ENCODE measurements at regions not wholly inside any gene's neighbourhood (a gene's known extent, or its start where the extent isn't known, plus 50 kb on each side); places are given as distances from the start of the nearest gene placed in this dataset.

GRCh38 chr11:112380464-112380863 lies 119.8 kb upstream of the PLET1 start:
- H3K4me3 ChIP-seq (ENCODE audit: low read depth in 1 of 2, low read length in 2 of 2): no peak overlapping the region
- H3K4me1 ChIP-seq (ENCODE audit: control insufficient read depth in 1 of 2, insufficient read depth in 2 of 2, low read length in 2 of 2): no peaks in the 10 kb centered on the region
- no peak overlapping the region for H3K27ac ChIP-seq (ENCODE audit: low read length)
- H3K27me3 ChIP-seq (ENCODE audit: low read depth, low read length): no peaks in the 10 kb centered on the region
- no peaks in the 10 kb centered on the region for H3K9me3 ChIP-seq (ENCODE audit: control insufficient read depth in 1 of 2, low read length in 2 of 2)
- no peaks in the 10 kb centered on the region for H3K36me3 ChIP-seq (ENCODE audit: control insufficient read depth in 1 of 2, insufficient read depth in 2 of 2, low read length in 2 of 2)

- Histone ChIP-seq H3K4me3 (ENCODE audit: low read depth in 1 of 2, low read length in 2 of 2) (no peak overlapping the region), H3K4me1 (ENCODE audit: control insufficient read depth in 1 of 2, insufficient read depth in 2 of 2, low read length in 2 of 2) (no peaks in the 10 kb centered on the region), H3K27ac (ENCODE audit: low read length) (no peak overlapping the region), H3K36me3 (ENCODE audit: control insufficient read depth in 1 of 2, insufficient read depth in 2 of 2, low read length in 2 of 2) (no peaks in the 10 kb centered on the region), H3K9me3 (ENCODE audit: control insufficient read depth in 1 of 2, low read length in 2 of 2) (no peaks in the 10 kb centered on the region), H3K27me3 (ENCODE audit: low read depth, low read length) (no peaks in the 10 kb centered on the region)
Measured at GRCh38 chr11:112381578-112381977, 120.9 kb upstream of the PLET1 start.

- H3K4me1 ChIP-seq (ENCODE audit: control insufficient read depth in 1 of 2, insufficient read depth in 2 of 2, low read length in 2 of 2): no peaks in the 10 kb centered on the region
- no peak overlapping the region for H3K4me3 ChIP-seq (ENCODE audit: low read depth in 1 of 2, low read length in 2 of 2)
- H3K27me3 ChIP-seq (ENCODE audit: low read depth, low read length): no peaks in the 10 kb centered on the region
- H3K9me3 ChIP-seq (ENCODE audit: control insufficient read depth in 1 of 2, low read length in 2 of 2): no peaks in the 10 kb centered on the region
- H3K36me3 ChIP-seq (ENCODE audit: control insufficient read depth in 1 of 2, insufficient read depth in 2 of 2, low read length in 2 of 2): no peaks in the 10 kb centered on the region
- H3K27ac ChIP-seq (ENCODE audit: low read length): no peak overlapping the region
Measured at GRCh38 chr11:112382561-112382960, 121.9 kb upstream of the PLET1 start.

- no peaks in the 10 kb centered on the region for H3K36me3 ChIP-seq (ENCODE audit: control insufficient read depth in 1 of 2, insufficient read depth in 2 of 2, low read length in 2 of 2)
- no peaks in the 10 kb centered on the region for H3K27me3 ChIP-seq (ENCODE audit: low read depth, low read length)
- H3K9me3 ChIP-seq (ENCODE audit: control insufficient read depth in 1 of 2, low read length in 2 of 2): no peaks in the 10 kb centered on the region
- H3K27ac ChIP-seq (ENCODE audit: low read length): no peak overlapping the region
- H3K4me3 ChIP-seq (ENCODE audit: low read depth in 1 of 2, low read length in 2 of 2): no peak overlapping the region
- no peaks in the 10 kb centered on the region for H3K4me1 ChIP-seq (ENCODE audit: control insufficient read depth in 1 of 2, insufficient read depth in 2 of 2, low read length in 2 of 2)
Measured at GRCh38 chr11:112388496-112388895, 127.8 kb upstream of the PLET1 start.

GRCh38 chr11:112391086-112391485 lies 130.4 kb upstream of the PLET1 start:
- no peaks in the 10 kb centered on the region for H3K4me1 ChIP-seq (ENCODE audit: control insufficient read depth in 1 of 2, insufficient read depth in 2 of 2, low read length in 2 of 2)
- H3K4me3 ChIP-seq (ENCODE audit: low read depth in 1 of 2, low read length in 2 of 2): no peak overlapping the region
- no peaks in the 10 kb centered on the region for H3K9me3 ChIP-seq (ENCODE audit: control insufficient read depth in 1 of 2, low read length in 2 of 2)
- H3K36me3 ChIP-seq (ENCODE audit: control insufficient read depth in 1 of 2, insufficient read depth in 2 of 2, low read length in 2 of 2): no peaks in the 10 kb centered on the region
- H3K27ac ChIP-seq (ENCODE audit: low read length): no peak overlapping the region
- no peaks in the 10 kb centered on the region for H3K27me3 ChIP-seq (ENCODE audit: low read depth, low read length)

GRCh38 chr11:112392904-112393303 lies 132.2 kb upstream of the PLET1 start:
- H3K4me1 ChIP-seq (ENCODE audit: control insufficient read depth in 1 of 2, insufficient read depth in 2 of 2, low read length in 2 of 2): no peaks in the 10 kb centered on the region
- no peak overlapping the region for H3K4me3 ChIP-seq (ENCODE audit: low read depth in 1 of 2, low read length in 2 of 2)

GRCh38 chr11:112394304-112394703 lies 133.6 kb upstream of the PLET1 start:
- Histone ChIP-seq H3K4me3 (ENCODE audit: low read depth in 1 of 2, low read length in 2 of 2) (no peak overlapping the region), H3K36me3 (ENCODE audit: control insufficient read depth in 1 of 2, insufficient read depth in 2 of 2, low read length in 2 of 2) (no peaks in the 10 kb centered on the region), H3K9me3 (ENCODE audit: control insufficient read depth in 1 of 2, low read length in 2 of 2) (no peaks in the 10 kb centered on the region), H3K27ac (ENCODE audit: low read length) (no peak overlapping the region), H3K27me3 (ENCODE audit: low read depth, low read length) (no peaks in the 10 kb centered on the region), H3K4me1 (ENCODE audit: control insufficient read depth in 1 of 2, insufficient read depth in 2 of 2, low read length in 2 of 2) (no peaks in the 10 kb centered on the region)

More at GRCh38 chr11:112392904-112393303, 132.2 kb upstream of the PLET1 start:
- H3K27me3 ChIP-seq (ENCODE audit: low read depth, low read length): no peaks in the 10 kb centered on the region
- no peak overlapping the region for H3K27ac ChIP-seq (ENCODE audit: low read length)
- no peaks in the 10 kb centered on the region for H3K36me3 ChIP-seq (ENCODE audit: control insufficient read depth in 1 of 2, insufficient read depth in 2 of 2, low read length in 2 of 2)
- no peaks in the 10 kb centered on the region for H3K9me3 ChIP-seq (ENCODE audit: control insufficient read depth in 1 of 2, low read length in 2 of 2)

GRCh38 chr11:112396076-112396475 lies 135.4 kb upstream of the PLET1 start:
- H3K27ac ChIP-seq (ENCODE audit: low read length): no peak overlapping the region
- no peaks in the 10 kb centered on the region for H3K27me3 ChIP-seq (ENCODE audit: low read depth, low read length)
- no peak overlapping the region for H3K4me3 ChIP-seq (ENCODE audit: low read depth in 1 of 2, low read length in 2 of 2)
- H3K9me3 ChIP-seq (ENCODE audit: control insufficient read depth in 1 of 2, low read length in 2 of 2): no peaks in the 10 kb centered on the region
- H3K36me3 ChIP-seq (ENCODE audit: control insufficient read depth in 1 of 2, insufficient read depth in 2 of 2, low read length in 2 of 2): no peaks in the 10 kb centered on the region
- H3K4me1 ChIP-seq (ENCODE audit: control insufficient read depth in 1 of 2, insufficient read depth in 2 of 2, low read length in 2 of 2): no peaks in the 10 kb centered on the region

GRCh38 chr11:112398798-112399478 lies 138.3 kb upstream of the PLET1 start:
- H3K4me1 ChIP-seq (ENCODE audit: control insufficient read depth in 1 of 2, insufficient read depth in 2 of 2, low read length in 2 of 2): no peaks in the 10 kb centered on the region
- no peaks in the 10 kb centered on the region for H3K27me3 ChIP-seq (ENCODE audit: low read depth, low read length)
- H3K9me3 ChIP-seq (ENCODE audit: control insufficient read depth in 1 of 2, low read length in 2 of 2): no peaks in the 10 kb centered on the region
- no peak overlapping the region for H3K27ac ChIP-seq (ENCODE audit: low read length)
- no peaks in the 10 kb centered on the region for H3K36me3 ChIP-seq (ENCODE audit: control insufficient read depth in 1 of 2, insufficient read depth in 2 of 2, low read length in 2 of 2)
- H3K4me3 ChIP-seq (ENCODE audit: low read depth in 1 of 2, low read length in 2 of 2): no peak overlapping the region

GRCh38 chr11:112400476-112401014 lies 139.9 kb upstream of the PLET1 start:
- Histone ChIP-seq H3K4me3 (ENCODE audit: low read depth in 1 of 2, low read length in 2 of 2) (no peak overlapping the region), H3K36me3 (ENCODE audit: control insufficient read depth in 1 of 2, insufficient read depth in 2 of 2, low read length in 2 of 2) (no peaks in the 10 kb centered on the region), H3K27me3 (ENCODE audit: low read depth, low read length) (no peaks in the 10 kb centered on the region)

GRCh38 chr11:112401036-112401769 lies 140.5 kb upstream of the PLET1 start:
- Histone ChIP-seq H3K27me3 (ENCODE audit: low read depth, low read length) (no peaks in the 10 kb centered on the region), H3K4me3 (ENCODE audit: low read depth in 1 of 2, low read length in 2 of 2) (no peak overlapping the region), H3K4me1 (ENCODE audit: control insufficient read depth in 1 of 2, insufficient read depth in 2 of 2, low read length in 2 of 2) (no peaks in the 10 kb centered on the region), H3K27ac (ENCODE audit: low read length) (no peak overlapping the region), H3K36me3 (ENCODE audit: control insufficient read depth in 1 of 2, insufficient read depth in 2 of 2, low read length in 2 of 2) (no peaks in the 10 kb centered on the region), H3K9me3 (ENCODE audit: control insufficient read depth in 1 of 2, low read length in 2 of 2) (no peaks in the 10 kb centered on the region)

More at GRCh38 chr11:112400476-112401014, 139.9 kb upstream of the PLET1 start:
- no peaks in the 10 kb centered on the region for H3K9me3 ChIP-seq (ENCODE audit: control insufficient read depth in 1 of 2, low read length in 2 of 2)
- H3K4me1 ChIP-seq (ENCODE audit: control insufficient read depth in 1 of 2, insufficient read depth in 2 of 2, low read length in 2 of 2): no peaks in the 10 kb centered on the region
- no peak overlapping the region for H3K27ac ChIP-seq (ENCODE audit: low read length)

All from muscle layer of duodenum (tissue), 2 donors.